ENCODE measurements at regions not wholly inside any gene's neighbourhood (a gene's known extent, or its start where the extent isn't known, plus 50 kb on each side); places are given as distances from the start of the nearest gene placed in this dataset.

DNA sequence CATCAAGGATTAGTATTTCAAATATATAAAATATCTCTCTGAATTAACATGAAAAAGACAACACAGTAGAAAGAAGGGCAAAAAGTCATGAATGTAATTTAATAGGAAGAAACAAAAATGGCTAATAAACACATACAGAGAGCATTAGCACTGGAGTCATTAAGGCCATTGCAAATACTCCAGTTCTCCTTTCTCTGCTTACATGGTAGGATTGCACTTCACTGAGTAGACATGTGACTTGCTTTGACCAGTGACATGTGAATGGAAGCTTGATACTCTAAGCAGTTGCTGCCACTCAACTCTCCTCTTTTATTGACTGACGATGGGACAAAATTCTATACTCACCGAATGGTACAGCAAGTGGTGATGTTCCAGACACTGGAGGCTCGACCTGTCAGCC lies 153.9 kb upstream of the LGALSL start:
- TF ChIP-seq, protein P1, sequence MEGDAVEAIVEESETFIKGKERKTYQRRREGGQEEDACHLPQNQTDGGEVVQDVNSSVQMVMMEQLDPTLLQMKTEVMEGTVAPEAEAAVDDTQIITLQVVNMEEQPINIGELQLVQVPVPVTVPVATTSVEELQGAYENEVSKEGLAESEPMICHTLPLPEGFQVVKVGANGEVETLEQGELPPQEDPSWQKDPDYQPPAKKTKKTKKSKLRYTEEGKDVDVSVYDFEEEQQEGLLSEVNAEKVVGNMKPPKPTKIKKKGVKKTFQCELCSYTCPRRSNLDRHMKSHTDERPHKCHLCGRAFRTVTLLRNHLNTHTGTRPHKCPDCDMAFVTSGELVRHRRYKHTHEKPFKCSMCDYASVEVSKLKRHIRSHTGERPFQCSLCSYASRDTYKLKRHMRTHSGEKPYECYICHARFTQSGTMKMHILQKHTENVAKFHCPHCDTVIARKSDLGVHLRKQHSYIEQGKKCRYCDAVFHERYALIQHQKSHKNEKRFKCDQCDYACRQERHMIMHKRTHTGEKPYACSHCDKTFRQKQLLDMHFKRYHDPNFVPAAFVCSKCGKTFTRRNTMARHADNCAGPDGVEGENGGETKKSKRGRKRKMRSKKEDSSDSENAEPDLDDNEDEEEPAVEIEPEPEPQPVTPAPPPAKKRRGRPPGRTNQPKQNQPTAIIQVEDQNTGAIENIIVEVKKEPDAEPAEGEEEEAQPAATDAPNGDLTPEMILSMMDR (IDR thresholded peaks at IDR 0.05; ENCODE audit: control extremely low read depth in 1 of 3, insufficient read depth in 1 of 3, low read depth in 1 of 3, low read length in 3 of 3): no peak
- TF ChIP-seq EP300 (IDR thresholded peaks at IDR 0.05; ENCODE audit: borderline replicate concordance in 1 of 2, low read depth in 2 of 2, low read length in 2 of 2) (no peak), CEBPB (IDR thresholded peaks at IDR 0.05; ENCODE audit: low read depth, low read length) (no peak), POLR2A (IDR thresholded peaks at IDR 0.05; ENCODE audit: control extremely low read depth in 1 of 2, low read depth in 2 of 2, low read length in 2 of 2) (no peak), RAD21 (IDR thresholded peaks at IDR 0.05 in 1 of 2, conservative IDR thresholded peaks at IDR 0.05 in 1 of 2; ENCODE audit: low read depth in 2 of 2, low read length in 2 of 2) (no peak), TAF1 (IDR thresholded peaks at IDR 0.05; ENCODE audit: low read depth, low read length) (no peak), POLR2AphosphoS5 (IDR thresholded peaks at IDR 0.05; ENCODE audit: low read depth, low read length) (no peak), NRF1 (IDR thresholded peaks at IDR 0.05; ENCODE audit: low read depth, low read length) (no peak), RNF2 (IDR thresholded peaks at IDR 0.05; ENCODE audit: borderline replicate concordance, low read depth, low read length, missing control alignments, poor library complexity, severe bottlenecking) (no peak), RFX5 (IDR thresholded peaks at IDR 0.05; ENCODE audit: borderline replicate concordance, low read depth, low read length) (no peak)
- TF ChIP-seq, protein P2, sequence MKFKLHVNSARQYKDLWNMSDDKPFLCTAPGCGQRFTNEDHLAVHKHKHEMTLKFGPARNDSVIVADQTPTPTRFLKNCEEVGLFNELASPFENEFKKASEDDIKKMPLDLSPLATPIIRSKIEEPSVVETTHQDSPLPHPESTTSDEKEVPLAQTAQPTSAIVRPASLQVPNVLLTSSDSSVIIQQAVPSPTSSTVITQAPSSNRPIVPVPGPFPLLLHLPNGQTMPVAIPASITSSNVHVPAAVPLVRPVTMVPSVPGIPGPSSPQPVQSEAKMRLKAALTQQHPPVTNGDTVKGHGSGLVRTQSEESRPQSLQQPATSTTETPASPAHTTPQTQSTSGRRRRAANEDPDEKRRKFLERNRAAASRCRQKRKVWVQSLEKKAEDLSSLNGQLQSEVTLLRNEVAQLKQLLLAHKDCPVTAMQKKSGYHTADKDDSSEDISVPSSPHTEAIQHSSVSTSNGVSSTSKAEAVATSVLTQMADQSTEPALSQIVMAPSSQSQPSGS (IDR thresholded peaks at IDR 0.05; ENCODE audit: low read length): no peak

All from H1 (cell line).